Aorta (tissue), 5 donors: ENCODE measurements at regions not wholly inside any gene's neighbourhood (a gene's known extent, or its start where the extent isn't known, plus 50 kb on each side); places are given as distances from the start of the nearest gene placed in this dataset.

ENCODE experiments used
- ATAC-seq: fragments of 200-7000 bp; cut with Tn5 transposase; one replicate; pipeline ENCODE4 v1.9.1; 2022; ENCODE audit warnings: moderate library complexity; ENCODE audit not compliant: low FRiP score
- DNase-seq, 2 donors: peaks; one replicate each; pipeline ENCODE4 v3.0.0-alpha.2; 2020
- H3K27ac ChIP-seq, 2 donors: one replicate each; pipeline ENCODE4 v1.5.1; 2013; ENCODE audit warnings: low read length in 2 of 2, mild to moderate bottlenecking in 2 of 2, moderate library complexity in 2 of 2, control low read depth in 1 of 2, inconsistent platforms in 1 of 2, low read depth in 1 of 2
- H3K27me3 ChIP-seq, 2 donors: one replicate each; pipeline ENCODE4 v1.6.1; 2013; ENCODE audit warnings: control low read depth in 1 of 2, low read length in 1 of 2, mild to moderate bottlenecking in 1 of 2, moderate library complexity in 1 of 2; ENCODE audit not compliant: insufficient read depth in 2 of 2, control insufficient read depth in 1 of 2
- H3K36me3 ChIP-seq, 2 donors: one replicate each; pipeline ENCODE4 v1.6.1; 2013; ENCODE audit warnings: control low read depth in 1 of 2, low read length in 1 of 2, mild to moderate bottlenecking in 1 of 2; ENCODE audit not compliant: insufficient read depth in 2 of 2, control insufficient read depth in 1 of 2
- H3K4me1 ChIP-seq, 2 donors: one replicate each; pipeline ENCODE4 v1.6.1; 2013; ENCODE audit warnings: low read length in 2 of 2, control low read depth in 1 of 2, mild to moderate bottlenecking in 1 of 2, moderate library complexity in 1 of 2; ENCODE audit not compliant: insufficient read depth in 2 of 2, control insufficient read depth in 1 of 2
- H3K4me3 ChIP-seq, 2 donors: one replicate each; pipeline ENCODE4 v1.5.1; 2013; ENCODE audit warnings: low read length in 2 of 2, control low read depth in 1 of 2, mild to moderate bottlenecking in 1 of 2
- H3K9me3 ChIP-seq: one replicate; pipeline ENCODE4 v1.6.1; 2013; ENCODE audit warnings: mild to moderate bottlenecking, low read length; ENCODE audit not compliant: control insufficient read depth
- WGBS, 2 donors: extraction: QIAGEN DNeasy Blood & Tissue Kit; methylation state at CpG; one replicate each; pipeline ENCODE4 v1.1.7; 2013; 5-methylcytosine and 5-hydroxymethylcytosine counted together
- intact Hi-C, 2 donors: fragments of 100-400 bp; cut with DNase I; formaldehyde crosslinking; loops; one replicate each; pipeline versions ENCODE4 v1.14.2 to v1.15.0; 2022
- donor health status: healthy with polysubstance abuse.
- donor health status: Bipolar disorder and iron deficiency.
- donor health status: DM: no; HTN: no; CAD: no.
- donor health status: DM: no; HTN: no; CAD: no.
- donor health status: DM: yes; HTN: yes; CAD: no.

DNA sequence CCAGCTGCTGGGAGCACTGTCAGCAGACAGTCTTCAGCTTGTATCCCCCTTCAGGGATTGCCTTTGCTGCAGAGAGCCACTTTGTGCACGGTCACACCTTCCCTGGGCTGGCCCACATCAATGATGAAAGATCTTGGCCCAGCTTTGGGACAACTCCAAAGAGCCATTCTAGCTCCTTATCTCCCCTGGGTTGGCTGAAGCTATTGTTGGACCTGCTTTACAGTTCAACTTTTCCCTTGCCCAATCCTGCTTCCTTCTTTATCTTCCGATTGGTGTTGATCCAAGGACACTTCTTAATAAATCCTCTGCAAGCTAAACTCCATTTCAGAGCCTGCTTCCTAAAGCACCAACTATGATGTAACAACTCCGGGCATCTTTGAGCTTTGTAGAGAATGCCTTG lies 466.4 kb downstream of the KLF12 start:
- intact Hi-C loops: no loop called here
- 9 to 17% methylated on average over 3 of the region's 3 CpGs for WGBS, 2 donors
- ATAC-seq: no peak
- Histone ChIP-seq H3K4me1 (peaks cover 0 to 1% of the 10 kb centered on the region in 2 donors), H3K27ac (no peak overlapping the region), H3K4me3 (no peak overlapping the region), H3K9me3 (no peaks in the 10 kb centered on the region), H3K36me3 (no peaks in the 10 kb centered on the region), H3K27me3 (no peaks in the 10 kb centered on the region)
- no peak for DNase-seq

DNA sequence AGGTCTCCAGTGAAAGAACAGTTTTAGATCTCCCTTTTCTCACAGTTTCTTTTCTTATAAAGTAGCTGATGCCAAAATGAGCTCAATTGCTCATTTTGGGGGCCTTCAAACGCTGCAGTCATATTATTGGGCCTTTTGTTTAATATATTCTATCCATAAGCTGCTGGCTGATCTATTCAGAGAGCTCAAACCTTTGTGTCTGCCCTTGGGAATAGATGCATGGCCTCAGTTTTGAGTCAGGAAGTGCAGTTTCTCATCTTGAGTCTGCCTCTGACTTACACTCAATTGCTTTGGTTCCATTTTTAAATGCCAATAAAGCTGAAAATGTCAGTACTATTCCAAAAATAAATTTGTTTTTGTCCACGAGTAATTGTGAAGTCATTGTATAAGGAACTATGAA lies 468.9 kb downstream of the KLF12 start:
- Histone ChIP-seq H3K4me3 (no peak overlapping the region), H3K36me3 (no peaks in the 10 kb centered on the region), H3K4me1 (peaks cover 0 to 1% of the 10 kb centered on the region in 2 donors), H3K27ac (no peak overlapping the region), H3K9me3 (no peaks in the 10 kb centered on the region), H3K27me3 (no peaks in the 10 kb centered on the region)
- DNase-seq (no peak), ATAC-seq (no peak)
- WGBS, 2 donors: 12 to 19% methylated on average over 2 of the region's 2 CpGs
- intact Hi-C loops: no loop called here

DNA sequence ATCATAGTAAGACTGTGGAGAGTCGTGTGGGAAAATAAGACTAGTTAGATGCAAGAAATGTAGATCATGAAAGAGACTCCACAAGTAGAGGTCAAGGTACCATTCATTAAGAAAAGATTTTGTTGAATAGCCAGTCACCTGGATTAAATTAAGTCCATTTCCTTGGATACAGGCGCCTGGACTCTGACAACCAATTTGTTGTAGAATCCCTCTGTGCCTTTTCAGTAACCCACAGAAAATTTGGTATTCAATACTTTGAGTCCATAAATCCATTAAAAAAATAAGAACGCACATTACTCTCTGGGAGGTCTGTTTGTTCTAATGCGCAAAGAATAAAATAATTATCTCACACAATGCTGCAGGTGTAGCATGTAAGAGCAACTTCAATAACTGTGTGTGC lies 469.4 kb downstream of the KLF12 start:
- H3K27me3 ChIP-seq: no peaks in the 10 kb centered on the region
- no peak overlapping the region for H3K4me3 ChIP-seq
- intact Hi-C loops: no loop called here
- no peak overlapping the region for H3K27ac ChIP-seq
- H3K4me1 ChIP-seq: peaks cover 0 to 1% of the 10 kb centered on the region in 2 donors
- no peak for DNase-seq
- H3K9me3 ChIP-seq: no peaks in the 10 kb centered on the region
- H3K36me3 ChIP-seq: no peaks in the 10 kb centered on the region
- no peak for ATAC-seq
- WGBS, 2 donors: 94 to 96% methylated on average over 4 of the region's 4 CpGs

DNA sequence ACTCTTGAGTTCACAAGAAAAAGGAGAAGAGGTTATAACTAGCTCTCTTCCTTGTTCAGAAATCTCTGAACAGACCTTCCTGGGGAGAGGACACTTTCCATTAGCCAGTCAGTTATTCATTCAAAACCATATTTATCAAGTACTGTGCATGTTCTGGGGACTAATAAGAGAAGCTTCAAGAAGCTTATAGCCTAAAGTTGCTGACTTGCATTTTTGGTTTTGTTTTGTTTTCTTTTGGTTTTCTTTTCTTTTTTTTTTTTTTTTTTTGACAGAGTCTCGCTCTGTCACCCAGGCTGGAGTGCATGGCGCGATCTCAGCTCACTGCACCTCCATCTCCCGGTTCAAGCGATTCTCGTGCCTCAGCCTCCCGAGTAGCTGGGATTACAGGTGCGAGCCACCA lies 471.4 kb downstream of the KLF12 start:
- Histone ChIP-seq H3K9me3 (no peaks in the 10 kb centered on the region), H3K36me3 (no peaks in the 10 kb centered on the region), H3K27me3 (no peaks in the 10 kb centered on the region), H3K27ac (no peak overlapping the region), H3K4me3 (no peak overlapping the region), H3K4me1 (no peaks in the 10 kb centered on the region)
- no peak for ATAC-seq
- 95 to 96% methylated on average over 8 of the region's 8 CpGs for WGBS, 2 donors
- intact Hi-C loops: no loop called here
- no peak for DNase-seq

DNA sequence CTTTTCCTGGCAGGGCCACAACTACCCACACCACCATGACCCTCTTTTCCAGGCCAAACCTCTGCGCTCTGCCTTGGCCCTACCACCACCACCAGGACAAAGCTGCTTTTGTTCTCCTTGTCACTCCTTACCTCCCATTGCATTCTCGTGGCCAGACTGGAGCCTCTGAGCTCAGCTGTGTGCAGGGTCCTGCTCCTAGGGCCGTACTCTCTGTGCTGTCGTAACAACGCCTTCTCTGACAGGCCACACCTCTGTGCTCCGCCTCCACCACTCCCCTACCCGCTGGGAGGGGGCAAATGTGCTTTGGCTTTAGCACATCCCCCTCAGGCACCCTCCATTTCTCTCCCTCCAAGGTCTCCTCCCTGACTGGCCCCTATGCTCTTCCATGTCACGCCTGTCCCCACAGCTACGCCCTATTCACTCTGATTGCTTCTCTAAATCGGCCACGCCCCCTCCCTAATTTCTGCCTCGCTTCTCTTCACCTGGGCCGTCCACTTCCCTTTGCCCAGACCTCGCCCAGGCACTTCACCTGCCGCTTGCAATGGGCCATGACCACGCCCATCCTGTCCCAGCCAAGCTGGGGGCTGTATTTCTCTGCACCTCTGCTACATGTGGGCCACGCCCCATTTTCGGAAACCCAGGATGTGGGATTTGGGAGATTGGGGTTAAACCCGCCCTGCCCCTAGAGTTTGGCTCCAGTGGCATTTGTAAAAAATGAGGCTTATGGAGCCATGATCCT lies 472.3 kb downstream of the KLF12 start:
- Histone ChIP-seq H3K27ac (no peak overlapping the region), H3K27me3 (no peaks in the 10 kb centered on the region), H3K4me1 (no peaks in the 10 kb centered on the region), H3K4me3 (no peak overlapping the region), H3K36me3 (no peaks in the 10 kb centered on the region), H3K9me3 (no peaks in the 10 kb centered on the region)
- intact Hi-C loops: no loop called here
- 90 to 94% methylated on average over 19 of the region's 19 CpGs for WGBS, 2 donors
- ATAC-seq: no peak
- no peak for DNase-seq

DNA sequence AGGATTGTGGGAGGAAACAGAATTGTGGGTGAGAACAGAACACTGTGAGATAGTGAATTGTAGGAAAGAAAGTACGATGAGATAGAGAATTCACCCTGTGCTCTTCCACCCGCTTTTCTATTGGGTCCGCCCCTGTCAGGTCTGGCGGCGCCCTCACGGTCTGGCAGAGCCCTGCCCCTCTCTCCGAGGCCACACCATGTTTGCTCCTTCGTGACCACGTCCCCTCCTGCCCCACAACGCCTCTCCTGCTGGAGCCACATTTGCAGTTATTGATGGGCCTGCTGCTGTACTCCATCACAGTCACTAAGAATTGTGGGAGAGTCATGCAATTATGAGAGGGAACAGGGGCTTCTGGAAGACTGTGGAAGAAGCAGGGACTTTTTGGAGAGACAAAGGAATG lies 473.1 kb downstream of the KLF12 start:
- intact Hi-C loops: no loop called here
- Histone ChIP-seq H3K27me3 (no peaks in the 10 kb centered on the region), H3K27ac (no peak overlapping the region), H3K4me3 (no peak overlapping the region), H3K36me3 (no peaks in the 10 kb centered on the region), H3K4me1 (no peaks in the 10 kb centered on the region), H3K9me3 (no peaks in the 10 kb centered on the region)
- 98% methylated on average over 10 of the region's 10 CpGs for WGBS, 2 donors
- no peak for ATAC-seq
- no peak for DNase-seq

DNA sequence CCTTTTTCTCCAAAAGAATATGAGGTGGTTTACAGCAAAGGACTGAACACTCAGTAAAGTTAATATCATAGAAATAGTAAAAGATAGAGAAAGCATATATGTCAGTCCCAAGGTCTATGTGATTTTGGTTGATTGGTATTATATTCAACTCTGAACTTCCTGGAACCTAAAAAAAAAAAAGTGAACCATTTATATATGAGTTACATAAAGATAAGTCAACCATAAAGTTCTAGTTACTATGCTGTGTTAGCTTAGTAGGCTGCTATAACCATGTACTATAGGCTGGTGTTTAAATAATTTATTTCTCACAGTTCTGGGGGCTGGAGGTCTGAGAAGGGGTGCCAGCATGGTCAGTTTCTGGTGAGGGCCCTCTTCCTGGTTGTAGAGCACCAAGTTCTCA lies 475.6 kb downstream of the KLF12 start:
- DNase-seq (no peak), ATAC-seq (no peak)
- H3K27me3 ChIP-seq: no peaks in the 10 kb centered on the region
- no peak overlapping the region for H3K27ac ChIP-seq
- intact Hi-C loops: no loop called here
- no peak overlapping the region for H3K4me3 ChIP-seq
- H3K4me1 ChIP-seq: no peaks in the 10 kb centered on the region
- no peaks in the 10 kb centered on the region for H3K9me3 ChIP-seq
- no peaks in the 10 kb centered on the region for H3K36me3 ChIP-seq

DNA sequence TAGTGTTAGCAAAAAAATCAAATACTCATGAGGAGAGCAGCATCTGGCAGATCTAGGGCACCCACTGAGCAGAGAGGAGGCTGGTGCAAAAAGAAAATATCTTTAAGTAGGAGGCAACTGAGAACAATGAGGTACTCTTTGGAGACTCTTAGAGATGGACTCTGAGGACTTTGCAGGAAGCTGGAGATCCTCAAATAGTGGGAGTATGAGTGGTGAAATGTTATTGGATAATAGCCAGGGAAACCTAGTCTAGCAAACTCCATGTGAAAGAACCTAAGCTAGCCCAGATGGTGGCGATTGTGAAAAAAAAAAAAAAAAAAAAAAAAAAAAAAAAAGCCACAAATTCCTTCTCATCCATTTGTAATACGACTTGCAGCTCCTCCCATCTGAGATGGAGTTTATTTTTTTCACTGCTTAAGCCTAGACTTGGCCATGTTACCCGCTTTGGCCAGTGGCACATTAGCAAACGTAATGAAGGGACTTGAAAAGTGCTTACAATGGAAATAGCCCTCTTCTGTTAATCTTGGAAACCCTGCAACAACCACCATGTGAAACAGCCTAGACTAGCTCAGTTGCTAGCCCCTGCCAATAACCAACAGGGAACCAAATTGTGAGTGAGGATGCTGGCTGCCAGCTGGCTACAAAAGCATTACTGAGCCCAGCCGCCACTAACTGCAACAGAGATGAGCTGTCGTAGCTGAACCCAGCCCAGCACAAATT lies 476.2 kb downstream of the KLF12 start:
- ATAC-seq (peak; percentile 87), DNase-seq (peak; percentile 81 to 83)
- Histone ChIP-seq H3K27me3 (no peaks in the 10 kb centered on the region), H3K9me3 (no peaks in the 10 kb centered on the region), H3K36me3 (no peaks in the 10 kb centered on the region), H3K4me3 (no peak overlapping the region), H3K27ac (no peak overlapping the region), H3K4me1 (no peaks in the 10 kb centered on the region)
- intact Hi-C loops: no loop called here
- 3 to 7% methylated on average over 6 of the region's 6 CpGs for WGBS, 2 donors

DNA sequence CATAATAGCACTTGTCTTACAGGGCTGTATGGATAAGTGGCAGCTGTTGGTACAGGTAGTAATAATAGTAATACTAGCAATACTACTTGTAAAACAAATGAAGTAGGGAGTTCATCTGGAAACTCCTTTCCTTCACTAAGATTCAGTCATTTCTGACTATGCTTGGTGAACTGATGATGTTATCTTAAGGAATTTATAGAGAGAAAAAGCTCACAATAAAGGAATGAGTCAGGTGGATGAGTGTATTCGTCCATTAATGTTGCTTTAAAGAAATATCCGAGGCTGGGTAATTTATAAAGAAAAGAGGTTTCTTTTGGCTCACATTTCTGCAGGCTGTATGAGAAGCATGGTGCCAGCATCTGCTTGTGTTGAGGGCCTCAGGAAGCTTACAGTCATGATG lies 477.3 kb downstream of the KLF12 start:
- ATAC-seq (no peak), DNase-seq (no peak)
- 39 to 49% methylated on average over 2 of the region's 2 CpGs for WGBS, 2 donors

More for the DNA sequence above, 477.3 kb downstream of the KLF12 start:
- Histone ChIP-seq H3K4me3 (no peak overlapping the region), H3K9me3 (no peaks in the 10 kb centered on the region), H3K4me1 (no peaks in the 10 kb centered on the region), H3K36me3 (no peaks in the 10 kb centered on the region), H3K27me3 (no peaks in the 10 kb centered on the region), H3K27ac (no peak overlapping the region)
- intact Hi-C loops: no loop called here
